Fibroblast of pulmonary artery (primary cell): ENCODE measurements at regions not wholly inside any gene's neighbourhood (a gene's known extent, or its start where the extent isn't known, plus 50 kb on each side); places are given as distances from the start of the nearest gene placed in this dataset.

Experiments used
- DNase-seq: peaks from one replicate; pipeline ENCODE4 v3.0.0-alpha.2; 2010; ENCODE audit warnings: low read depth
- H3K4me3 ChIP-seq: replicated peaks from 2 replicates; pipeline ENCODE4 v1.5.1; 2011; ENCODE audit warnings: low read depth, mild to moderate bottlenecking, control low read depth, low read length, moderate library complexity
- TF ChIP-seq, protein P1 (sequence below): IDR thresholded peaks from 2 replicates; pipeline ENCODE4 v1.5.1; 2011; ENCODE audit warnings: mild to moderate bottlenecking, control low read depth, low read length, inconsistent platforms; ENCODE audit errors: missing control alignments

GRCh38 chr12:87728931-87729593, 300.1 kb downstream of the C12orf50 start:
- no peak overlapping the region for H3K4me3 ChIP-seq
- no peak for DNase-seq
- TF ChIP-seq, protein P1, sequence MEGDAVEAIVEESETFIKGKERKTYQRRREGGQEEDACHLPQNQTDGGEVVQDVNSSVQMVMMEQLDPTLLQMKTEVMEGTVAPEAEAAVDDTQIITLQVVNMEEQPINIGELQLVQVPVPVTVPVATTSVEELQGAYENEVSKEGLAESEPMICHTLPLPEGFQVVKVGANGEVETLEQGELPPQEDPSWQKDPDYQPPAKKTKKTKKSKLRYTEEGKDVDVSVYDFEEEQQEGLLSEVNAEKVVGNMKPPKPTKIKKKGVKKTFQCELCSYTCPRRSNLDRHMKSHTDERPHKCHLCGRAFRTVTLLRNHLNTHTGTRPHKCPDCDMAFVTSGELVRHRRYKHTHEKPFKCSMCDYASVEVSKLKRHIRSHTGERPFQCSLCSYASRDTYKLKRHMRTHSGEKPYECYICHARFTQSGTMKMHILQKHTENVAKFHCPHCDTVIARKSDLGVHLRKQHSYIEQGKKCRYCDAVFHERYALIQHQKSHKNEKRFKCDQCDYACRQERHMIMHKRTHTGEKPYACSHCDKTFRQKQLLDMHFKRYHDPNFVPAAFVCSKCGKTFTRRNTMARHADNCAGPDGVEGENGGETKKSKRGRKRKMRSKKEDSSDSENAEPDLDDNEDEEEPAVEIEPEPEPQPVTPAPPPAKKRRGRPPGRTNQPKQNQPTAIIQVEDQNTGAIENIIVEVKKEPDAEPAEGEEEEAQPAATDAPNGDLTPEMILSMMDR, result no peak

GRCh38 chr12:87720967-87721366, 308.2 kb downstream of the C12orf50 start:
- TF ChIP-seq, protein P1, result no peak
- H3K4me3 ChIP-seq, result no peak overlapping the region
- peak; percentile 11 for DNase-seq

DNA sequence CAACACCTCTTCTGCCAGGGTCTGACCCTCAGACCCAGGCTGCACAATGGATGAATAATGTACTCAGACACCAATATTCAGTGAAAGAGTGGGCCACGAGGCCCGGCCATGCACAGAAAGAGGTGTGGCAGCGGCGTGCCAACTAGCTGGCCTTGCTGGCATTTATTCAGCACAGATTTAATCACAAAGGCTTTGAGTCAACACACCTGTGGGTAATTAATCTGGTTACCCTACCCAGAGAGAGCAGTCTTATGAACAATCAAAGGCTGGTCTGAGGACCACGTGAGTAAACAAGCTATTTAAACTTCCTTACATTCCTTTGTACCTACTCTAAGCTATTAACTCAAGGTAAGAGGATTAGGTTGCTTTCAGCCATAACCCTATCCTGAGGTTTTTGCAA, 324.8 kb downstream of the C12orf50 start:
- DNase-seq, result no peak
- H3K4me3 ChIP-seq, result no peak overlapping the region
- TF ChIP-seq, protein P1, result no peak

- TF ChIP-seq, protein P1, result no peak
- no peak overlapping the region for H3K4me3 ChIP-seq
- DNase-seq, result no peak
Observed at GRCh38 chr12:87690236-87690810, 338.9 kb downstream of the C12orf50 start.

DNA sequence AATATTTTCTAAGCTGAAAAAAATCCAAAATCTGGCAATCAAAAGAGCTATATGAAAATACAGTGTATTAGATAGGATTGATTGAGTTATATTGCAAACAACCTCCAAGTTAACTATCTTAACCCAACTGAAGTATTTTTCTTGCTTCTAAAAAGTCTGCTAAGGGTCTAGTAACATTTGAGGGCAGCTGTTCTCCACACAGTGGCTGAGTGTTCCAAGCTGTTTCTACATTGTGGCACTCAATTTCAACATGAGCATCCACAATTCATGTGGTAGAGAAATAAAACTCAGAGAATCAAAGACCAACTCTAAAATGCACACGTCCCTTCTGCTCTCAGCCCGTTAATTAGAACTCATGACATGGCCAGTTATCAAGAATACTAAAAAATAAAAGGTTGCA, 340.0 kb downstream of the C12orf50 start:
- no peak overlapping the region for H3K4me3 ChIP-seq
- TF ChIP-seq, protein P1, result no peak
- no peak for DNase-seq

DNA sequence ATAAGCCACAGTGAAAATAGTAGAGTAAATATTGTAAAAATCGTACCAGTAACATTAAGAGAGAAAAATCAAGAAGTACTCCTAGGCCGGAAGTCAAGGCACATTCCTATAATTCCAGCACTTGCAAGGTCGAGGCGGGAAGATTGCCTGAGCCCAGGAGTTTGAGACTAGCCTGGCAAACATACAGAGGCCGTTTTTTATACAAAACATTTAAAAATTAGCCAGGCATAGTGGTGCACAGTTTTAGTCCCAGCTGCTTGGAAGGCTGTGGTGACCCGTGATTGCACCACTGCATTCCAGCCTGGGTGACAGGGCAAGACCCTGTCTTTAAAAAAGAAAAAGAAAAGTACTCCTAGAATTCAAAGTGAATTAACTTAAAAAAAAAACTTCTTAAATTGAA, 341.8 kb downstream of the C12orf50 start:
- H3K4me3 ChIP-seq, result no peak overlapping the region
- peak; percentile 75 for DNase-seq
- TF ChIP-seq, protein P1, result no peak

DNA sequence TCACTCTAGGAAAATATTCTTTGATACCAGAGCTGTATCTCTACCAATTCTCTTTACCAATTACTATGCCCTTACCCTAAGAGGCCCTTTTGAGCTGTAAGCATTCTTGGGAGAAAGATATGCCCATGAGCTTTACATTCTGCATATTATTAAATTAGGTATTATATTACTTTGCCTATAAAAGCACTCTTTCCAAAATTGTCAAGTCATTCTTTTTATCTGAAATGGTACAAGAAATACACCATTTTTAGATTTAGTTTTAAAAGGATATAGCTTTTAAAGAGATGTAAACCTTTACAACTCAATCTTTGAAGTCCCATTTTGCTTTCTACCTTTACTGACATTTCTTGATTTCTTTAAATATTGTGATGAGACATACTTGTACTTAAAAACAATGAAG, 343.5 kb downstream of the C12orf50 start:
- no peak overlapping the region for H3K4me3 ChIP-seq
- DNase-seq, result no peak
- TF ChIP-seq, protein P1, result no peak
